NCI-H2029 (cell line): ENCODE measurements at regions not wholly inside any gene's neighbourhood (a gene's known extent, or its start where the extent isn't known, plus 50 kb on each side); places are given as distances from the start of the nearest gene placed in this dataset.
"Not testable (repeated sequence)": the region's sequence is repeated elsewhere in the genome, so short reads cannot be mapped to it uniquely, and the experiment has no call there.

Experiments used
- DNase-seq: peaks from one replicate; lab custom pipeline; 2025; lab: John Stamatoyannopoulos, UW

- DNase-seq = no peak
Measured at GRCh38 chr18:11464129-11464528, 145.3 kb upstream of the SLC35G4 start.

- no peak for DNase-seq
Measured at GRCh38 chr18:11458447-11458846, 150.9 kb upstream of the SLC35G4 start.

GRCh38 chr18:11457853-11458252 is 151.5 kb upstream of the SLC35G4 start:
- DNase-seq = not testable (repeated sequence)

GRCh38 chr18:11454040-11454439 is 155.4 kb upstream of the SLC35G4 start:
- DNase-seq = no peak

GRCh38 chr18:11444169-11444568 is 165.2 kb upstream of the SLC35G4 start:
- DNase-seq = not testable (repeated sequence)

GRCh38 chr18:11437046-11437445 is 172.3 kb upstream of the SLC35G4 start:
- no peak for DNase-seq

- DNase-seq = no peak
Measured at GRCh38 chr18:11432360-11432811, 177.0 kb upstream of the SLC35G4 start.

GRCh38 chr18:11429876-11430275 is 179.5 kb upstream of the SLC35G4 start:
- no peak for DNase-seq

- no peak for DNase-seq
Measured at GRCh38 chr18:11425211-11425610, 184.2 kb upstream of the SLC35G4 start.

- DNase-seq = no peak
Measured at GRCh38 chr18:11419338-11419737, 190.1 kb upstream of the SLC35G4 start.

- no peak for DNase-seq
Measured at GRCh38 chr18:11412811-11413210, 196.6 kb upstream of the SLC35G4 start.

GRCh38 chr18:11411048-11411447 is 198.3 kb upstream of the SLC35G4 start:
- no peak for DNase-seq

- no peak for DNase-seq
Measured at GRCh38 chr18:11408555-11409065, 200.8 kb upstream of the SLC35G4 start.

- no peak for DNase-seq
Measured at GRCh38 chr18:11407940-11408339, 201.5 kb upstream of the SLC35G4 start.

- no peak for DNase-seq
Measured at GRCh38 chr18:11405804-11406203, 203.6 kb upstream of the SLC35G4 start.

GRCh38 chr18:11400703-11401102 is 208.7 kb upstream of the SLC35G4 start:
- DNase-seq = no peak

GRCh38 chr18:11398625-11399024 is 210.8 kb upstream of the SLC35G4 start:
- DNase-seq = no peak

- no peak for DNase-seq
Measured at GRCh38 chr18:11392980-11393885, 216.2 kb upstream of the SLC35G4 start.

GRCh38 chr18:11392292-11392691 is 217.1 kb upstream of the SLC35G4 start:
- no peak for DNase-seq

GRCh38 chr18:11391661-11392060 is 217.7 kb upstream of the SLC35G4 start:
- DNase-seq = no peak

GRCh38 chr18:11388755-11389680 is 220.4 kb upstream of the SLC35G4 start:
- DNase-seq = no peak

GRCh38 chr18:11387880-11388279 is 221.5 kb upstream of the SLC35G4 start:
- peak; percentile 19 for DNase-seq
